PC-3 (cell line): ENCODE measurements at regions not wholly inside any gene's neighbourhood (a gene's known extent, or its start where the extent isn't known, plus 50 kb on each side); places are given as distances from the start of the nearest gene placed in this dataset.

Experiments
- ATAC-seq: fragments of 200-7000 bp; cut with Tn5 transposase; 2 replicates; pipeline ENCODE4 v1.9.1; 2020; ENCODE audit warnings: mild to moderate bottlenecking, moderate library complexity
- BruUV-seq: library from RNA; stranded (reverse); fragments of 400-500 nt; replicated peaks from 2 replicates; lab custom pipeline; 2021; lab: Mats Ljungman, UMichigan
- CTCF ChIA-PET: fragments of 300-600 bp; sonication (Branson Sonifier 250); formaldehyde crosslinking; loops from one replicate; lab custom pipeline; 2022; ENCODE audit warnings: antibody characterized with exemption; lab: Charles Lee
- POLR2A ChIA-PET: fragments of 300-600 bp; sonication (Branson Sonifier 250); formaldehyde crosslinking; loops from one replicate; lab custom pipeline; 2022; ENCODE audit warnings: antibody characterized with exemption; ENCODE audit not compliant: unreplicated experiment; lab: Charles Lee
- DNase-seq: peaks from one replicate; pipeline ENCODE4 v3.0.0-alpha.2; 2015
- H2AFZ ChIP-seq: fragments of 300-600 bp; sonication (generic); 2 replicates; pipeline ENCODE4 v1.6.0; 2016; ENCODE audit warnings: antibody characterized with exemption, low read length
- H3F3A ChIP-seq: fragments of 300-600 bp; sonication (generic); one replicate; pipeline ENCODE4 v1.6.0; 2017; ENCODE audit warnings: antibody characterized with exemption, low read length, control low read depth, mild to moderate bottlenecking; ENCODE audit not compliant: unreplicated experiment
- H3K27ac ChIP-seq: fragments of 300-600 bp; sonication (generic); 2 replicates; pipeline ENCODE4 v1.5.1; 2016; ENCODE audit warnings: mild to moderate bottlenecking, low read length
- H3K27me3 ChIP-seq: fragments of 300-600 bp; sonication (generic); 2 replicates; pipeline ENCODE4 v1.6.1; 2016; ENCODE audit warnings: low read length, mixed read lengths
- H3K36me3 ChIP-seq: fragments of 300-600 bp; sonication (generic); 2 replicates; pipeline ENCODE4 v1.6.1; 2016; ENCODE audit warnings: low read depth, mixed run types, low read length, mixed read lengths
- H3K4me1 ChIP-seq: fragments of 300-600 bp; sonication (generic); 2 replicates; pipeline ENCODE4 v1.5.1; 2016; ENCODE audit warnings: low read length; ENCODE audit not compliant: insufficient read depth
- H3K4me2 ChIP-seq: fragments of 300-600 bp; sonication (generic); 2 replicates; pipeline ENCODE4 v1.6.0; 2016; ENCODE audit warnings: low read length
- H3K4me3 ChIP-seq: fragments of 300-600 bp; sonication (generic); 2 replicates; pipeline ENCODE4 v1.5.1; 2016; ENCODE audit warnings: mild to moderate bottlenecking, low read length, mixed read lengths
- H3K79me2 ChIP-seq: fragments of 300-600 bp; sonication (generic); 2 replicates; pipeline ENCODE4 v1.6.1; 2017; ENCODE audit warnings: low read length, mixed read lengths
- H3K9ac ChIP-seq: fragments of 300-600 bp; sonication (generic); 2 replicates; pipeline ENCODE4 v1.6.0; 2016; ENCODE audit warnings: mild to moderate bottlenecking, low read length
- H3K9me2 ChIP-seq: fragments of 300-600 bp; sonication (generic); replicated peaks from 2 replicates; pipeline ENCODE4 v1.6.1; 2016; ENCODE audit warnings: mixed run types, low read length, mixed read lengths
- H3K9me3 ChIP-seq: fragments of 300-600 bp; sonication (generic); 2 replicates; pipeline ENCODE4 v1.6.1; 2016; ENCODE audit warnings: low read length, mixed read lengths
- H4K20me1 ChIP-seq: fragments of 300-600 bp; sonication (generic); 2 replicates; pipeline ENCODE4 v1.6.1; 2016; ENCODE audit warnings: low read length, mixed read lengths
- CTCF ChIP-seq: fragments of 300-600 bp; sonication (generic); conservative IDR thresholded peaks from 2 replicates; pipeline ENCODE4 v1.5.1; 2017; ENCODE audit warnings: antibody characterized with exemption, low read depth, mild to moderate bottlenecking, low read length
- EZH2 ChIP-seq: fragments of 300-600 bp; sonication (generic); IDR thresholded peaks from one replicate; pipeline ENCODE4 v1.6.1; 2017; ENCODE audit warnings: antibody characterized with exemption, mild to moderate bottlenecking, low read length; ENCODE audit not compliant: unreplicated experiment
- EZH2phosphoT487 ChIP-seq: fragments of 300-600 bp; sonication (generic); IDR thresholded peaks from 2 replicates; pipeline ENCODE4 v1.6.1; 2018; ENCODE audit warnings: mild to moderate bottlenecking, antibody characterized with exemption, low read length, borderline replicate concordance
- intact Hi-C: fragments of 100-400 bp; cut with micrococcal nuclease; formaldehyde crosslinking; loops from 2 replicates; pipeline ENCODE4 v1.9.0; 2023

- no peak overlapping the region for H3K4me3 ChIP-seq
- TF ChIP-seq CTCF = no peak
- no peak for TF ChIP-seq EZH2
- no peak for TF ChIP-seq EZH2phosphoT487
- no peak overlapping the region for H3K9ac ChIP-seq
- no peak overlapping the region for H3K4me2 ChIP-seq
- no peaks in the 10 kb centered on the region for H3K36me3 ChIP-seq
- intact Hi-C loops = no loop called here
- H3K4me1 ChIP-seq = no peaks in the 10 kb centered on the region
- H3F3A ChIP-seq = no peaks in the 10 kb centered on the region
- ATAC-seq (no peak), DNase-seq (no peak)
- H3K9me2 ChIP-seq = no peaks in the 10 kb centered on the region
- H4K20me1 ChIP-seq = no peaks in the 10 kb centered on the region
- no peaks in the 10 kb centered on the region for H3K27me3 ChIP-seq
- CTCF ChIA-PET = no interaction called here
- no peaks in the 10 kb centered on the region for H3K9me3 ChIP-seq
- H3K27ac ChIP-seq = no peak overlapping the region
- POLR2A ChIA-PET = no interaction called here
- BruUV-seq = no TSS peak
- H2AFZ ChIP-seq = no peak overlapping the region
- no peaks in the 10 kb centered on the region for H3K79me2 ChIP-seq
These were observed 66.4 kb upstream of the ATXN1 start for GRCh38 chr6:16827627-16828026.

- intact Hi-C loops = no loop called here
- H3K4me2 ChIP-seq = no peak overlapping the region
- H3K9ac ChIP-seq = no peak overlapping the region
- no peak overlapping the region for H2AFZ ChIP-seq
- BruUV-seq = no TSS peak
- ATAC-seq (no peak), DNase-seq (no peak)
- TF ChIP-seq EZH2phosphoT487 (no peak), CTCF (no peak), EZH2 (no peak)
- no peaks in the 10 kb centered on the region for H3K9me2 ChIP-seq
- no peak overlapping the region for H3K27ac ChIP-seq
- H3F3A ChIP-seq = no peaks in the 10 kb centered on the region
- H3K27me3 ChIP-seq = no peaks in the 10 kb centered on the region
- no peaks in the 10 kb centered on the region for H3K9me3 ChIP-seq
- no peaks in the 10 kb centered on the region for H4K20me1 ChIP-seq
- no peaks in the 10 kb centered on the region for H3K79me2 ChIP-seq
- H3K4me1 ChIP-seq = 0 out of 2 replicates have a peak, but pooled peaks cover 4% of the 10 kb centered on the region
- H3K4me3 ChIP-seq = no peak overlapping the region
- no peaks in the 10 kb centered on the region for H3K36me3 ChIP-seq
- POLR2A ChIA-PET = no interaction called here
- CTCF ChIA-PET = no interaction called here
These were observed 64.5 kb upstream of the ATXN1 start for GRCh38 chr6:16825784-16826183.

- Histone ChIP-seq H3K36me3 (no peaks in the 10 kb centered on the region), H3K79me2 (no peaks in the 10 kb centered on the region), H3K9me2 (no peaks in the 10 kb centered on the region), H3K27me3 (no peaks in the 10 kb centered on the region), H2AFZ (no peak overlapping the region), H3F3A (no peaks in the 10 kb centered on the region), H3K27ac (no peak overlapping the region), H3K4me3 (no peak overlapping the region), H3K4me1 (0 out of 2 replicates have a peak, but pooled peaks cover 4% of the 10 kb centered on the region), H3K9ac (no peak overlapping the region), H4K20me1 (no peaks in the 10 kb centered on the region), H3K9me3 (no peaks in the 10 kb centered on the region), H3K4me2 (no peak overlapping the region)
- TF ChIP-seq EZH2 = no peak
- no peak for TF ChIP-seq EZH2phosphoT487
- no peak for TF ChIP-seq CTCF
- ATAC-seq = no peak
- no peak for DNase-seq
- no TSS peak for BruUV-seq
- ChIA-PET CTCF (no interaction called here), POLR2A (no interaction called here)
- intact Hi-C loops = loop anchor here (5.0 kb wide), 1 partner anchor 262 kb away; no protein-coding TSS in a partner anchor
These were observed 63.8 kb upstream of the ATXN1 start for GRCh38 chr6:16824845-16825685.
